Neural cell (in vitro differentiated cells): ENCODE measurements at regions not wholly inside any gene's neighbourhood (a gene's known extent, or its start where the extent isn't known, plus 50 kb on each side); places are given as distances from the start of the nearest gene placed in this dataset.
"Not testable (repeated sequence)": the region's sequence is repeated elsewhere in the genome, so short reads cannot be mapped to it uniquely, and the experiment has no call there.

Experiments used
- H2AFZ ChIP-seq: fragments of 200-600, 300-800 bp; sonication (generic), shearing (Covaris generic); 2 replicates; pipeline ENCODE4 v1.6.0; 2014; ENCODE audit warnings: low read depth, mild to moderate bottlenecking, antibody characterized with exemption, low read length, moderate library complexity
- H3F3A ChIP-seq: fragments of 200-600 bp; shearing (Covaris generic); 2 replicates; pipeline ENCODE4 v1.6.1; 2016; ENCODE audit warnings: mild to moderate bottlenecking, moderate library complexity, mixed read lengths, antibody characterized with exemption, low read length; ENCODE audit not compliant: insufficient read depth, poor library complexity, severe bottlenecking
- H3K27ac ChIP-seq: fragments of 200-600, 300-800 bp; sonication (generic), shearing (Covaris generic); 2 replicates; pipeline ENCODE4 v1.5.1; 2014; ENCODE audit warnings: mild to moderate bottlenecking, low read length, moderate library complexity
- H3K27me3 ChIP-seq: fragments of 300-800, 200-600 bp; sonication (generic), shearing (Covaris generic); 2 replicates; pipeline ENCODE4 v1.6.0; 2014; ENCODE audit warnings: mild to moderate bottlenecking, low read depth, low read length, moderate library complexity; ENCODE audit not compliant: insufficient read depth
- H3K36me3 ChIP-seq: fragments of 300-800, 200-600 bp; sonication (generic), shearing (Covaris generic); 2 replicates; pipeline ENCODE4 v1.5.1; 2014; ENCODE audit warnings: mild to moderate bottlenecking, antibody characterized with exemption, low read length, moderate library complexity; ENCODE audit not compliant: insufficient read depth
- H3K4me2 ChIP-seq: fragments of 300-800, 200-600 bp; sonication (generic), shearing (Covaris generic); 2 replicates; pipeline ENCODE4 v1.6.0; 2014; ENCODE audit warnings: mild to moderate bottlenecking, low read length
- H3K4me3 ChIP-seq: fragments of 300-800, 200-600 bp; sonication (generic), shearing (Covaris generic); 2 replicates; pipeline ENCODE4 v1.5.1; 2014; ENCODE audit warnings: mild to moderate bottlenecking, low read length, moderate library complexity
- H3K79me2 ChIP-seq: fragments of 200-600 bp; shearing (Covaris generic); replicated peaks from 2 replicates; pipeline ENCODE4 v1.6.0; 2014; ENCODE audit warnings: mild to moderate bottlenecking, low read length, moderate library complexity; ENCODE audit not compliant: insufficient read depth
- H3K9ac ChIP-seq: fragments of 300-800, 200-600 bp; sonication (generic), shearing (Covaris generic); 2 replicates; pipeline ENCODE4 v1.6.1; 2016; ENCODE audit warnings: mild to moderate bottlenecking, low read length, mixed read lengths
- H3K9me2 ChIP-seq: fragments of 200-600 bp; shearing (Covaris generic); 2 replicates; pipeline ENCODE4 v1.6.1; 2016; ENCODE audit warnings: mild to moderate bottlenecking, low read length, mixed read lengths; ENCODE audit not compliant: insufficient read depth
- H3K9me3 ChIP-seq: fragments of 200-600, 300-800 bp; sonication (generic), shearing (Covaris generic); 2 replicates; pipeline ENCODE4 v1.6.1; 2016; ENCODE audit warnings: mild to moderate bottlenecking, mixed run types, low read length, moderate library complexity, mixed read lengths
- H4K20me1 ChIP-seq: fragments of 200-600 bp; shearing (Covaris generic); 2 replicates; pipeline ENCODE4 v1.6.1; 2016; ENCODE audit warnings: mild to moderate bottlenecking, mixed run types; ENCODE audit not compliant: insufficient read depth
- CTCF ChIP-seq: fragments of 450-650 bp; IDR thresholded peaks from 2 replicates; pipeline ENCODE4 v1.5.1; 2014; ENCODE audit warnings: antibody characterized with exemption, mild to moderate bottlenecking, moderate library complexity; ENCODE audit not compliant: poor library complexity, severe bottlenecking
- EP300 ChIP-seq: fragments of 450-650 bp; conservative IDR thresholded peaks from 2 replicates; pipeline ENCODE4 v1.6.1; 2014; ENCODE audit warnings: antibody characterized with exemption, mild to moderate bottlenecking, moderate library complexity; ENCODE audit not compliant: poor library complexity, severe bottlenecking
- EZH2 ChIP-seq: fragments of 200-600, 300-800 bp; shearing (Covaris generic), sonication (generic); IDR thresholded peaks from 2 replicates; pipeline ENCODE4 v1.6.1; 2014; ENCODE audit warnings: antibody characterized with exemption, low read length, borderline replicate concordance, mild to moderate bottlenecking; ENCODE audit not compliant: insufficient read depth, poor library complexity, severe bottlenecking
- MXI1 ChIP-seq: fragments of 450-650 bp; conservative IDR thresholded peaks from 2 replicates; pipeline ENCODE4 v1.6.1; 2014; ENCODE audit warnings: antibody characterized with exemption, mild to moderate bottlenecking; ENCODE audit not compliant: poor library complexity, severe bottlenecking
- POLR2AphosphoS5 ChIP-seq: IDR thresholded peaks from 2 replicates; pipeline ENCODE4 v1.6.1; 2012
- RAD21 ChIP-seq: fragments of 450-650 bp; conservative IDR thresholded peaks from 2 replicates; pipeline ENCODE4 v1.6.1; 2014; ENCODE audit warnings: antibody characterized with exemption, mild to moderate bottlenecking, moderate library complexity
- REST ChIP-seq: IDR thresholded peaks from 2 replicates; pipeline ENCODE4 v1.6.1; 2012; ENCODE audit warnings: borderline replicate concordance
- SMC3 ChIP-seq: fragments of 450-650 bp; conservative IDR thresholded peaks from 2 replicates; pipeline ENCODE4 v1.6.1; 2014; ENCODE audit warnings: antibody characterized with exemption, mild to moderate bottlenecking, moderate library complexity; ENCODE audit not compliant: poor library complexity
- TAF1 ChIP-seq: IDR thresholded peaks from 2 replicates; pipeline ENCODE4 v1.6.1; 2012; ENCODE audit warnings: low read depth

GRCh38 chr10:90229486-90229885 lies 528.1 kb downstream of the KIF20B start:
- H3K79me2 ChIP-seq: no peaks in the 10 kb centered on the region
- no peak overlapping the region for H3K27ac ChIP-seq
- no peaks in the 10 kb centered on the region for H3K9me2 ChIP-seq
- no peaks in the 10 kb centered on the region for H3F3A ChIP-seq
- H3K4me3 ChIP-seq: no peak overlapping the region
- no peaks in the 10 kb centered on the region for H3K27me3 ChIP-seq
- TF ChIP-seq POLR2AphosphoS5 (no peak), RAD21 (no peak), TAF1 (no peak), EZH2 (no peak), MXI1 (no peak), REST (no peak), EP300 (no peak), CTCF (no peak), SMC3 (no peak)
- H2AFZ ChIP-seq: no peak overlapping the region
- no peak overlapping the region for H3K4me2 ChIP-seq
- no peaks in the 10 kb centered on the region for H3K9me3 ChIP-seq
- H4K20me1 ChIP-seq: no peaks in the 10 kb centered on the region
- H3K9ac ChIP-seq: no peak overlapping the region
- H3K36me3 ChIP-seq: no peaks in the 10 kb centered on the region

GRCh38 chr10:90233805-90234204 lies 532.4 kb downstream of the KIF20B start:
- H3K27me3 ChIP-seq, H3K4me2 ChIP-seq, H3F3A ChIP-seq, H3K36me3 ChIP-seq, H3K9me3 ChIP-seq, H3K27ac ChIP-seq, H3K79me2 ChIP-seq, H4K20me1 ChIP-seq, H3K4me3 ChIP-seq, H3K9ac ChIP-seq, H3K9me2 ChIP-seq, H2AFZ ChIP-seq: not testable (repeated sequence)

- no peaks in the 10 kb centered on the region for H3F3A ChIP-seq
- H3K9ac ChIP-seq: no peak overlapping the region
- TF ChIP-seq POLR2AphosphoS5 (no peak), EP300 (no peak), EZH2 (no peak), MXI1 (no peak), TAF1 (no peak)
- no peak overlapping the region for H2AFZ ChIP-seq
- no peaks in the 10 kb centered on the region for H3K9me3 ChIP-seq
- no peaks in the 10 kb centered on the region for H3K36me3 ChIP-seq
- H3K9me2 ChIP-seq: no peaks in the 10 kb centered on the region
- H4K20me1 ChIP-seq: no peaks in the 10 kb centered on the region
- H3K27ac ChIP-seq: no peak overlapping the region
- no peaks in the 10 kb centered on the region for H3K27me3 ChIP-seq
- H3K4me2 ChIP-seq: no peak overlapping the region
- no peak overlapping the region for H3K4me3 ChIP-seq
- no peaks in the 10 kb centered on the region for H3K79me2 ChIP-seq
These were observed 544.2 kb downstream of the KIF20B start for GRCh38 chr10:90245623-90246022.

- not testable (repeated sequence) for H3K9ac ChIP-seq, H3K27me3 ChIP-seq, H3K9me2 ChIP-seq, H3K4me3 ChIP-seq, H3K27ac ChIP-seq, H3K4me2 ChIP-seq, H3F3A ChIP-seq, H3K79me2 ChIP-seq, H4K20me1 ChIP-seq, H3K36me3 ChIP-seq, H3K9me3 ChIP-seq, H2AFZ ChIP-seq
These were observed 549.4 kb downstream of the KIF20B start for GRCh38 chr10:90250784-90251183.
